Stomach (tissue), 4 donors: ENCODE measurements at regions not wholly inside any gene's neighbourhood (a gene's known extent, or its start where the extent isn't known, plus 50 kb on each side); places are given as distances from the start of the nearest gene placed in this dataset.

Source experiments
- CTCF ChIP-seq, 7 experiments: fragments of 450-650 bp in 4 of 7; fragments of 200-600 bp in 3 of 7; sonication (generic) in 3 of 7; IDR thresholded peaks; one replicate each; pipeline ENCODE4 v1.5.1; 2016 to 2019; ENCODE audit warnings: antibody characterized with exemption in 7 of 7, control low read depth in 2 of 7, mild to moderate bottlenecking in 1 of 7
- EP300 ChIP-seq: sonication (generic); formaldehyde crosslinking; IDR thresholded peaks from one replicate; pipeline ENCODE4 v1.6.1; 2017; ENCODE audit warnings: antibody characterized with exemption
- POLR2A ChIP-seq, 4 donors: fragments of 450-650 bp; IDR thresholded peaks; one replicate each; pipeline ENCODE4 v1.6.1; 2016; ENCODE audit warnings: antibody characterized with exemption in 4 of 4, control low read depth in 2 of 4, mild to moderate bottlenecking in 1 of 4, moderate library complexity in 1 of 4
- POLR2AphosphoS5 ChIP-seq, 3 donors: sonication (generic); formaldehyde crosslinking; IDR thresholded peaks; one replicate each; pipeline ENCODE4 v1.6.1; 2016; ENCODE audit warnings: antibody characterized with exemption in 3 of 3

GRCh38 chr2:2547451-2547850 lies 216.4 kb upstream of the MYT1L start:
- TF ChIP-seq POLR2A (IDR thresholded peaks at IDR 0.05) (no peak), CTCF (IDR thresholded peaks at IDR 0.05) (no peak), POLR2AphosphoS5 (IDR thresholded peaks at IDR 0.05) (no peak), EP300 (no peak)
